ENCODE measurements at regions not wholly inside any gene's neighbourhood (a gene's known extent, or its start where the extent isn't known, plus 50 kb on each side); places are given as distances from the start of the nearest gene placed in this dataset.
"Not testable (repeated sequence)": the region's sequence is repeated elsewhere in the genome, so short reads cannot be mapped to it uniquely, and the experiment has no call there.

GRCh38 chr13:55053891-55054550, 2025.4 kb downstream of the OLFM4 start:
- TF ChIP-seq, protein P1, sequence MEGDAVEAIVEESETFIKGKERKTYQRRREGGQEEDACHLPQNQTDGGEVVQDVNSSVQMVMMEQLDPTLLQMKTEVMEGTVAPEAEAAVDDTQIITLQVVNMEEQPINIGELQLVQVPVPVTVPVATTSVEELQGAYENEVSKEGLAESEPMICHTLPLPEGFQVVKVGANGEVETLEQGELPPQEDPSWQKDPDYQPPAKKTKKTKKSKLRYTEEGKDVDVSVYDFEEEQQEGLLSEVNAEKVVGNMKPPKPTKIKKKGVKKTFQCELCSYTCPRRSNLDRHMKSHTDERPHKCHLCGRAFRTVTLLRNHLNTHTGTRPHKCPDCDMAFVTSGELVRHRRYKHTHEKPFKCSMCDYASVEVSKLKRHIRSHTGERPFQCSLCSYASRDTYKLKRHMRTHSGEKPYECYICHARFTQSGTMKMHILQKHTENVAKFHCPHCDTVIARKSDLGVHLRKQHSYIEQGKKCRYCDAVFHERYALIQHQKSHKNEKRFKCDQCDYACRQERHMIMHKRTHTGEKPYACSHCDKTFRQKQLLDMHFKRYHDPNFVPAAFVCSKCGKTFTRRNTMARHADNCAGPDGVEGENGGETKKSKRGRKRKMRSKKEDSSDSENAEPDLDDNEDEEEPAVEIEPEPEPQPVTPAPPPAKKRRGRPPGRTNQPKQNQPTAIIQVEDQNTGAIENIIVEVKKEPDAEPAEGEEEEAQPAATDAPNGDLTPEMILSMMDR (IDR thresholded peaks at IDR 0.05 in 8 of 11, conservative IDR thresholded peaks at IDR 0.05 in 3 of 11): not testable (repeated sequence)
- not testable (repeated sequence) for TF ChIP-seq POLR2A (IDR thresholded peaks at IDR 0.05)

Measured in spleen (tissue), 7 donors.